GM19397 (cell line): ENCODE measurements at regions not wholly inside any gene's neighbourhood (a gene's known extent, or its start where the extent isn't known, plus 50 kb on each side); places are given as distances from the start of the nearest gene placed in this dataset.

Source experiments
- ATAC-seq: cut with Tn5 transposase; IDR thresholded peaks from one replicate; pipeline ENCODE4 v1.9.1; 2021; ENCODE audit warnings: mild to moderate bottlenecking, moderate library complexity; ENCODE audit not compliant: unreplicated experiment

DNA sequence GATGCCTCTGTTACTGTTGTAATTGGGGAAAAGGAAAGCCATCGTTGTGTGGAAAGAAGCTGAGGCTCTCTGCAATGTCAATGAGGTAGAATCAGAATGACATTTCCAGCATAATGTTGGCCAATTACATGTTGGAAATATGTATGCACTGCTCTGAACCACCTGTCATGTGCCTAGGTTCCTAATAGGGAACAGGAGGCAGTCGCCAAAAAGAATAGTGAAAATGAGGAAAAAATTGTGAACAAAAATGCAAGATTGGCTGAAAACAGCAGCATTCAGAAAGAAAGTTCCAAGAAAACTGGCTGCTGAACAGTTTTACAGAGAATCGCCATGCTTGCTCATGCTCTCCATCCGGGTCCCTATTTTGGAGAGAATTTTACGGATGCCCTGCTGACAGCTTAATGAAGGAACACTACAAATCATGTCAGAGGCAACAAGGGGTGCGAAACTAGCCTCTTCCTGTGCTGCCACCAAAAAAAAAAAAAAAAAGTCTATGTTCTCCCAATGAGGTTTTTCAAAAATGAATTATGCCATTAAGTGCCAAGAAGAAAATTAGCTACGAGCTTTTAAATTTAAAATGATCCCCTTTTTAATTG, 305.9 kb upstream of the ARRDC4 start:
- ATAC-seq = no peak

DNA sequence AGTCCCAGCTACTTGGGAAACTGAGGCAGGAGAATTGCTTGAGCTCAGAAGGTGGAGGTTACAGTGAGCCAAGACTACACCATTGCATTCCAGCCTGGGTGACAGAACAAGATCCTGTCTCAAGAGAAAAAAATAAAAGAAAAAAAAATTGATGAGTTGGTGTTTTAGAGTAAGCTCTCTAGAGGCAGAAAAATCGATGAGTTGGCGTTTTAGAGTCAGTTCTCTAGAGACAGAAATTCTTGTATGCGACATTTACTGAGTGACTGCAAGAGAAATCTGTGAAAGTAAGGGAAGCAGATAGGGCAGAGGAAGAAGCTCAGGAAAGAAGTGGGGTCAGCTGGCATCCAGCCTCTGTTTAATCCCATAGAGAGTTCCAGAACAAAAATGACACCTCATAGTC, 298.7 kb upstream of the ARRDC4 start:
- ATAC-seq = no peak

DNA sequence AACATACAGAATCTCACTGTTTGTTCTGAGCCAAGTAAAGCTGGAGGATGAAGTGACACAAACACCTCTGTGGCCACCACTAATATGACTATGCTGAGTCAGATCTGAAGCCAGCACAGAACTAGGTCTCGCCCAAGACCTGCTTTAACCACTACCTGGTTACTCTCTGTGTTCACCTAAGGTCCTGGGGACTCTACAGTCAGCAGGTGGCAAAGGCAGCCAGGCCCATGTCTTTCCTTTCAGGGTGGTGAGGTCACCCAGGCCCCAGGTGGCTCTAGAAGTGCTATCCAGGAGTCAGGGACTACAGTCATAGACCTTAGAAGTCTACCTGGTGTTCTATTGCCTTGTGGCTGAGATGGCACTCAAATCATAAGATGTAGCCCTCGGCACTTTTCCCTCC, 287.9 kb upstream of the ARRDC4 start:
- ATAC-seq = no peak

DNA sequence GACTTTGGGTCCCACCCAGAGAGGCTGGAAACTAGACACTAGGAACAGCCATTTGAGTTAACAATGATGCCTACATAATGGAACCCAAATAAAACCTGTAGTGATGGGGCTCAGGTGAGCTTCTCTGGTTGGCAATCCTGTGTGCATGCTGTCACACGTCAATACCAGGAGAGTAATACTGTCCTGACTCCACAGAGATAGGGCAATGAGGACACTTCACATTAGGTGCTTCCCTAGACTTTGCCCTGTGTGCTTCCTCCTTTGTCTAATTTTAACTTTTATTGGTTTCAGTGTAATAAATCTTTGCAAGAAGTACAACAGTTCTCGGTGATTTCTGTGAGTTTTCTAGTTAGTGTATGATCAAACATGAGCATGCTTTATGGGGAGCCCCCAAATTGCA, 281.8 kb upstream of the ARRDC4 start:
- ATAC-seq = no peak

- no peak for ATAC-seq
These were observed 281.3 kb upstream of the ARRDC4 start for GRCh38 chr15:97679106-97679688.

DNA sequence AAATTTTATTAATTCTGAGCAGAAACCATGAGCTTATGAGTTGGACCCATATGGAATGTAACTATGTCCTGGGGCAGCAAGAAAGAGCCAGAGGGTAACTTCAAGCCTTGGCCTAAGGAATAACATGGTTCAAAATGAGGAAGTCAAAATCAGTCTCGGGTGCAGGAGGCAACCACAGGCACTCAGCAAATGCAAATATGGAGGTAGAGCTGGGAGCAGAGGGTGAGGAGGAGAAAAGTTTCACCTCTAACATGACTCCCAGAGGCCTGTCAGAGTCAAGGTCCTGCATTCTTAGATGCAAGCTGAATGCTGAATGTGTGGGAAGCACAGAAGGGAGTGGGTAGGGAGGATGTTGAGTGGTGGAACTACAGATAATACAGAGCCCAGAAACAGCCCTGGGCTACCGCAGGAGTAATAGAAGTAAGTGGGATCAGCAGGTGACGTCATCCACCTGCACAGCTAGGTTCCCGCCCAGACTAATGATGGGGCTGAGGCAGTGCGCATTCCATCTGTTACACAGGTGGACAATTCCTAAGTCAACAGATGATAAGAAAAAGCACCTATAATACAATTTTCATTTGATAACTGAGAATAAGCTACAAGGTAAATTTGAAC, 279.8 kb upstream of the ARRDC4 start:
- ATAC-seq = no peak

GRCh38 chr15:97683831-97684230, 276.7 kb upstream of the ARRDC4 start:
- ATAC-seq = no peak

DNA sequence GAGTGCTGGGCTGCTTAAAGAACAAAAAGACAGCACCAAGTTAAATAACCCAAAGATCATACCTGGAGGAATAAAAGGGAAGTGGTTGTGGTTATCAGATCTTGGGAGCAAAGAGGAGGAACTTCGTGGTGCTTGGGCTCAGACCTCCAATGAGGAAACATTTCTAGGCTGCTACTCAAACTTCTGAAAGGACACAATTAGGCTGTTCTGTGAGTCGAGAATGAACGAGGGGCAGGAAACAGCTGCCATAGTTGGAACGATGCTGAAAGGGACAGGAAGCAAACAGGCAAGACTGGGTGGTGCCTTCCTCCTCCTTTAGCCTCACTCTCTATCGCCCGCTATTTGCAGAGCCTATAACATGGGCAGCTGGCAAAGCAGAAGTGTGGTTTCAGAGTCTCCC, 276.3 kb upstream of the ARRDC4 start:
- ATAC-seq = no peak

- ATAC-seq = no peak
These were observed 274.2 kb upstream of the ARRDC4 start for GRCh38 chr15:97686324-97686723.

DNA sequence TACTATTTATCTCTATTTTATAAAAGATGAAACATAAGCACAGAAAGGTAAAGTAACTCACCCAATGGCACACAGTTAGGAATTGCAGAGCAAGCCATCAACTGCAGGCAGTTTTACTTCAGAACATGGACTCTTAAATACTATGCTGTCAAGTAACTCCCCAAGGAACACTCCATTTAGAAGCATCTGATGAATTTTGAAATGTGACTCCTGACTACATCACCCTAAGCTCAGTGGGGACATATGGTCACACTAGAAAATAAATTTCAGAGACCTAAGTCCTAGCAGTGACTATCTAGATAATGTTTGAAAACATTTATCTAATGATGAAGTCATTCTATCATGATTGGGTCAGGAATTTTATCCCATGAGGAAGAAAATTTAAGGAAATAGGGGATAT, 272.8 kb upstream of the ARRDC4 start:
- ATAC-seq = no peak

DNA sequence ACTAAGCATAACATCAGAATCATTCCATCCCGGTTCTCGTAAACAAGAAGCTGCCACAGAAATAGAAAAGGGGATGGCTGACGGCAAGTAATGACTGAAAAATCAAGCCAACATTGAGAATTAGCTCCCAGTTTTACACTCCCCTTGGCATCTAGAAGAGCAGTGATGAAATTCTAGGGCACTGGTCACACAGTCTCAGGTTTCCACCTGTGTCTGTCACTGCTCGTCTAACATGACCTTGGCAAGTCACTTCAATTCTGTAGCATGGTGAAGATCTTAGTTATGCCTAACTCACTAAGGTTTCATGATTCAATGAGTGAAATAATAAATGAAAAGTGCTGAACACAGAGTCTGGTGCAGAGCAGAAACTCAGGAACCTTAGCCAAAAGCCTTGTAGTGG, 272.3 kb upstream of the ARRDC4 start:
- no peak for ATAC-seq

- no peak for ATAC-seq
These were observed 271.6 kb upstream of the ARRDC4 start for GRCh38 chr15:97688886-97689285.

GRCh38 chr15:97691078-97691477, 269.4 kb upstream of the ARRDC4 start:
- no peak for ATAC-seq

- ATAC-seq = no peak
These were observed 268.7 kb upstream of the ARRDC4 start for GRCh38 chr15:97691799-97692198.

GRCh38 chr15:97692301-97693015, 268.0 kb upstream of the ARRDC4 start:
- no peak for ATAC-seq

- no peak for ATAC-seq
These were observed 266.0 kb upstream of the ARRDC4 start for GRCh38 chr15:97694456-97694855.

DNA sequence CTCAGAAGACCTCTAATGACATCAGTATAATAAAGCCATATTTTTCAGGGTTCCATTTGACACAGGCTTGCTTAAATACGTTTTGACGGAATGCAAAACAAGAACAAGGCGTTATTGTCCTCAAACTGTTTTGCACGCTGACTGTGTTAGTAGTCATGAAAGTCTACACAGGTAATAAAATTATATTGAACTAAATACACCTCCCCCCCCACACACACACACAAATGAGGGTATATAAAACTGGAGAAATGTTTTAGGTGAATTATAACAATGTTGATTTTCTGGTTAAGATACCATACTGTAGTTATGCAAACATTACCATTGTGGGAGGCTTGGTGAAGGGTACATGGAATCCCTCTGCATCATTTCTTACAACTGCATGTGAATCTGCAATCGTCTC, 257.1 kb upstream of the ARRDC4 start:
- no peak for ATAC-seq

GRCh38 chr15:97706059-97706458, 254.4 kb upstream of the ARRDC4 start:
- no peak for ATAC-seq

- ATAC-seq = no peak
These were observed 252.3 kb upstream of the ARRDC4 start for GRCh38 chr15:97708252-97708651.

DNA sequence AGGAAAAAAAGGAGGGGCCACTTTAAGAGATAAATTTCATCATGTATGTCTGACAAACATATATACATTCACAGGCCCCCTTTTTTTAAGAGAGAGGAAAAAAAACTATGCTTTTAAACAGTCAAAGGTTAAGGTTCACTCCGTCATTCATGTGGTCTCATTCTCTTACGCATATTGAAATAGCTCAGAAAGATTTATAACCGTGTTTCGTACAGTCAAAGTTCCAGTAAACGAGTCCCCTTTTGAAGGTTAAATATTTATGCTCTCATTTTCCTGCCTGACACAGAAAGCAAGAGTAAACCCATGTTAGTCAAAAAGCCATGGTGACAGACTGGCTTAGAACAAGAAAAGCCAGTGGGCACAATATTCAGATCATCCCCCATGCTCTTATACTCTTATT, 248.0 kb upstream of the ARRDC4 start:
- ATAC-seq = no peak

DNA sequence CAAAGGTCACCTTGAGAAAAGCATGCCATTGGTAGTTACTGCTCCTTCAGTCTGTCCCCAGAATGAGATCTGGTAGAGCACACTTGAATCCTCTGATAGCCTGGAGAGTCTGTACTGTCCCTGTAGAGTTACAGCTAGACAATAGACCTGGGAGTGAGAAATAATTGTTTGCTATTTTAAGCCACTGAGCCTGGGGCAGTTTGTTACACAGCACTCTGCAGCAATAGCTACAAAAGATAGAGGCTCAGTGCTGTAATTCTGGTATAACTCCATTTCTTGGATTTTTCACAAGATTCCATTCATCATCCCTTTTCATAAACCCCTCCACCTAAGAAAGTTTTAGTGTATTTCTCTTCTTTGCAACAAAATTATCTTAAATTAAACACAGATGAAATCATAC, 242.7 kb upstream of the ARRDC4 start:
- ATAC-seq = no peak

- ATAC-seq = no peak
These were observed 242.0 kb upstream of the ARRDC4 start for GRCh38 chr15:97718509-97718908.
